ENCODE measurements at regions not wholly inside any gene's neighbourhood (a gene's known extent, or its start where the extent isn't known, plus 50 kb on each side); places are given as distances from the start of the nearest gene placed in this dataset.

- no peak for DNase-seq
Measured at GRCh38 chr9:91040371-91041215, 239.0 kb downstream of the SYK start.

DNA sequence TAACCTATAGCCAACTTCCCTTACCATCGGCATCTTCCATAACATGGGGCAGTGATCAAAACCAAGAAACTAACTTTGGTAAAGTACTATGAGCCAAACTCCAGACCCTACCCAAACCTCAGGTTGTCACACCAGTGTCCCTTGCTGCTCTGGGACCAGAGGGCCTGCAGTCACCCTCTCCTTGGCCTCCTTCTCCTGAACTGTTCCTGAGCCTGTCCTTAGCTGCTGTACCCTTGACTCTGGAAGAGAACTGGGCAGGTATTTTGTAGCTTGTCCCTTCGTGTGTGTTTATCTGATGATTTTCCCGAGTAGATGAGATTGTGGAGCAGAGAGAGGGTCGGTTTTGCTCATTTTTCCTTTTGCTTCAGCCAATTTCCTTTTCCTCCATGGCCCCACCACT is 240.4 kb downstream of the SYK start:
- no peak for DNase-seq

DNA sequence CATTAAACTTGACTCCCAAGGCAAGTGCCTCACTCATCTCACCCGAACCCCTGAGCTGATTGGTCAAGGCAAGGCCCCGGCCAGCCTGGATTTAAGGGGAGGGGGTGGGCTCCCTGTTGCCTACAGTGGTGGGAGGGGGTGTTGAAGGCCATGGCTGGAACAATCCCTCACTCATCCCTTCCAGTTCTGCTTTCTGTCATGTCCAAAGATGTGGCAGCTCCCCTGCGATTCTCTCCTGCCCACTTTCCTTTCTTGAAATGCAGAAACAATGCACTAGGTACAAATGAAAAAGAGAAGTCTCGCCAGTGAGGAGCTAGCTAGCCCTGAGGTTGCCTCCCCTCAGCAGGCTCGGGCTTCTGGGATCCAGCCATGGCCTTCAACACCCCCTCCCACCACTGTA is 240.9 kb downstream of the SYK start:
- DNase-seq, result no peak

DNA sequence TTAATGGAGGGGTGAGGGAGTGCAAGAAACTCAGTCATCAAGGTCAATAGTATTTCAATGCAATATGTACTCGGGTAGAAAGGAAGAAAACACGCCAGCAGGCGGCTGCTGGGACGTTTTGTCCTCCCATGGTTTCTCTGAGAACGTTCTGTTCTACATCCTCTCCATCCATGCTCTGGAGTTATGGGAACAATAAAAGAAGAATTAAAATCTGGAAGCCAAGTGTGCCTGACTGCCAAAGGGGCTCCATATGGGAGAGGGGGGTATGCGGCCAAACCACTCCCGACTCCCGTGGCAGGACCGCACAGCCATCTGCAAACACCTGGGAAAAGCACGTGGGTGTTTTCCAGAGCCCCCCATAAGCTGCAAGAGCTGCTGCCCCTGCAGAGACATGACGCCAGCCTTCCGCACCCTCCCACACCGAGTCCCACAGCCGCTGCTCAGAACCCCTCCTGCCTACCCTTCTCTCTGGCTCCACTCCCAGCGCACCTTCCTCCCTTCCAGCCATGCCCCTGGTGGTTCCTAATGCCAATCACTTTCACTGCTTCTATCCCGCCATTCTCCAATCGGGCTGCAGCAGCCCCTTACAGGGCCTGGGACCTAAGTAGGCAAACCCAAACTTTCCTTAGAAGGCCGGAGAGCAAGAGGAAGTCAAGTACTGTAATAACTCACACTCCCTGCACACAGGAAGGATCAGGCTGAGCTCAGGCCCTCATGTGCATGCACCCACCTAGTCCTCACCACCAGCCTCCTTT is 241.6 kb downstream of the SYK start:
- no peak for DNase-seq

DNA sequence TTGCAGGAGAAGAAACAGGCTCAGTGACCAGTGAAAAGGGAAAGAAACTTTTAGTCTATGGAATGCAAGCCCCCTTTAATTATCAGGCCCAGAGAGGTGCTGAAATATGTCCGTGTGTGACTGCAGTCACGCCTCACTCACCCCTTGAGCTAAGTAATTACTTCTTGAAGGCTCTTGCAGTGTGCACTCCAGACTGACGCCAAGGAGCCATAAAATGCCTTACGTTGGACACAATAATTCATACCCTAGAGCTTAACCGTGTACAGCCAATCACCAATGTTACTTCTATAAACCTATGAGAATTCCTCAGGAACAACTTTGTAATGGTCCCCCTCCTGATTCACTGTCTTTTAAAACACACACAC is 242.2 kb downstream of the SYK start:
- DNase-seq, result no peak

DNA sequence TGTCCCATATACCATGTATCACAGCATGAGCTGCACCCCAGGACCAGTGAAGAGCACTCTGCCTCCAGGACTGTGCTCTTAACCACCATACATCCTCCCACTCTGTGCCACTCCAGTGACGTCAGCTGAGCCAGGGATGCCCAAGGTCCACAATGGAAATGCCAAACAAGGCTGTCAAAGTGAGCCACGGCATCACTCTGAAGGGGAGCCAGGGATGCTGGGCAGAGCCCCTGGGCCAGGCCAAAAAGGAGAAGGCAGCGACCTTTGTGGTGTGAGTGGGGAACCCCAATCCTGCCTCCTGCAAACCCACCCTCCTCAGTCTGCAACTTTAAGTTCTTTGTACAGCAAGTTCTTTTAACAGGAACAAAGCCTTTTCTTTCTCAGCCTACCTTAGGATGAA is 242.7 kb downstream of the SYK start:
- DNase-seq, result no peak

GRCh38 chr9:91045041-91045440 is 243.4 kb downstream of the SYK start:
- no peak for DNase-seq

DNA sequence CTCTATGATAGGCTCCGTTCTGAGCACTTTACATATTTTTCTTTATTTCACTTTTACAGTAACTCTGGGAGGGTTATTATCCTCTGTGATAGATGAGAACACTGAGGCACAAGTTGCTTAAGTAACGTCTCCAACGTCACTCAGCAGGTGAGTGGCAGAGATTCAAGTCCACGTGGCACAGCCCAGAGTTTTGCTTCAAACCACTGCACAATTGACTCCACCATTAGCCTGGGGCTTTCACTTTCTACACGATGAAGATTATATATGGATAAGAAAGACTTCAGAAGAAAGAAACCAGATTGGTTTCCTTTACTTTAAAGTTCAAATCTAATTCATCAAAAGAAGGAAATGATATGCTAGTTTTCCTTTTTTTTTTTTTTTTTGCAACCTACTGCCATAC is 245.9 kb downstream of the SYK start:
- no peak for DNase-seq

- no peak for DNase-seq
Measured at GRCh38 chr9:91047993-91048607, 246.5 kb downstream of the SYK start.

- no peak for DNase-seq
Measured at GRCh38 chr9:91048749-91049148, 247.1 kb downstream of the SYK start.

DNA sequence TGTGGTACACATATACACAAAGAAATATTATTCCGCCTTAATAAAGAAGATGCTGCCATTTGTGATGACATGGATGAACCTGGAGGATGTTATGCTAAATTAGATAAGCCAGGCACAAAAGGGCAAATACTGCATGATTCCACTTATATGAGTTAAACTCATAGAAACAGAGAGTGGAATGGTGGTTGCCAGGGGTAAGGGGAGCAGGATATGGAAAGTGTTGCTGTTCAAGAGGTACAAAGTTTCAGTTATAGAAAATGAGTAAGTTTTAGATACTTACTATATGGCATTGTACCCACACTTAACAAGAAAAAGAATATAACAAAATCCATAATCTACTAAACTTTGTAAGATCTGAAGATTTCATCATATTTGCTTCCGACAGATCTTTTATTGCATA is 252.2 kb downstream of the SYK start:
- DNase-seq, result no peak

DNA sequence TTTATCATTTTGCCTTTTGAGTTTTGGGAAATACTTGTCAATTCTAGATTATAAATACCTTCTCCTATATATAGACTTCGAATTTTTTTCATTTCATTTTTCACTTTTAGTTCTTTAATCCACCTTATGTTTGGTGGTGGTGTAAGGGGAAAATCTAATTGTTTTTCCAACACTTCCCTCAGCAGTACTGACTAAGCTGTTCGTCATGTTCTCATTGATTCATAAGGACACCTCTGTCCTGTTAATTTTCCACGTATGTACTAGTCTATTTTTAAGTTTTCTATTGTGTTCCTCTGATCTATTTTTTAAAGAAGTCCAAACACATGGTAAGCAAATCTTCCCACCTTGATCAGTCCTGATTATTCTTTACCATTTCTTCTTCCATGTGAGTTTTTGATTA is 254.2 kb downstream of the SYK start:
- no peak for DNase-seq

DNA sequence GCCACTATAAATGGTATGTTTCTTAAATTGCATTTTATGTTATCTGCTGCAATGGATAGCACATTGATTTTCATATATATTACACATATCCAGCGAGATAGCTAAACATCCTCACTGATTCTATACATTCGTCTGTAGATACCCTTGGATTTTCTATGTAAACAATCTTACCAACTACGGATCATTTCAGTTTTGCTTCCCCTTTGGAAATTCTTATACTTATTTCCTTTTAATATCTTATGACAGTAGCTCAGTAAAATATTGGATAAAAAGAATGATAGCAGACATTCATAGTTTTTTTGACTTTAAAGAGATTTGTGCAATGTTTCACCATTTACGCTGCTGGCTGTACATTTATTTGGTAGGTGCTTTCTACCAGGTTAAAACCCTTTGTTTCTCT is 254.9 kb downstream of the SYK start:
- DNase-seq, result no peak

- no peak for DNase-seq
Measured at GRCh38 chr9:91056917-91057316, 255.3 kb downstream of the SYK start.

DNA sequence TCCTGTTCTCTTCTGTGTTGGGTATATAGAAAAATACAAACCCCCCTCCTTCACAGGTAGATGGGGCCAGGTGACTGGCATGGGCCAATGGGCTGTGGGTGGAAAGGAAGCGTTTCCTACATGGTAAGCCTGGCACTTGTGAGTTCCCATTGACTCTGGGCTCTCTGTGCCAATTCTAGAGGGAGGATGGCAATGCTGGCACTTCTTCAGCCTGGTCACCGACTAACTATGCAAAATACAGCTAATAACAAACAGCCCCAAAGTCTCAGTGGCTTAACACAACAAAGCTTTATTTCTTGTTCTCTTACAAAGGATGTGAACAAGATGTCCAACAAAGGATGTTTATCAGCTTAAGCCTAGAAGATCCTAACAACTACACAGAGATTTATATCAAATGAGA is 258.1 kb downstream of the SYK start:
- no peak for DNase-seq

GRCh38 chr9:91060520-91061343 is 259.1 kb downstream of the SYK start:
- peak; percentile 8 for DNase-seq

- DNase-seq, result no peak
Measured at GRCh38 chr9:91061506-91061905, 259.9 kb downstream of the SYK start.

DNA sequence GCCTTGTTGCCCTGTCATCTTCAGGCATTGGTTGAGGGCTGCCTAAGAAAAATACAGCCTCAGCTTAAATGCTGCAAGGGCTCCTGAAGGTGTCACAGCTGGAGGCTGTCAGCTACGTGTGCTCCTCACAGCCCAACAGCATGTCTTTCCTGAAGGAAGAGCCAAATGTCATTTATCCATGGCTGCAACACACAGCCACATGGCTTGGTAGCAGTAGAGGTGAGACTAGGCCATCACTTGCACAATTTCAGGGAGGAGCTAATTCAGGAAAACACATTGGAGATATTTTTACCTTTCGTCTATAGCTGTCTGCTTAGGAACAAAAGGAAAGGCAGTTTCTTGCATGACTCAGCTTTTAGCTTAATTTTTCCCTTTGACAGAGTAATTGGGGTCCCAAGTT is 260.7 kb downstream of the SYK start:
- DNase-seq, result no peak

DNA sequence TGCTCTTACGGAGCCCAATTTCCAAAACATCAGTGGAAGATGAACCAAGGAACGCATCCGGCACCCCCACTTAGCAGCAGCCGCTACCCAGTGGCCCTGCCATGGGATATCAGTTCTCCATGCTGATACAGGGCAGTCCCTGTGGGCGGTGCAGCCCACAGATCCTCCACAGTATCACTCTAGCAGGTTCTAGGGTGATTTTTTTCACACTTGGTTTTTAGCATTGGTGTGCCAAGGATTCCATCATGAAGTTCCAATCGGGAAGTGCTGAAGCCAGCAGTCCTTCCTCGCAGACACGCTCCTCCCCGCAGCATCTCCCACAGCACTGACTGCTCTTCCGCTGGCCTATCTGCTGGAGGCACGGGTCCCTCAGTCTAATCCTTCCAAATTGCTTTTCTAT is 261.9 kb downstream of the SYK start:
- DNase-seq, result no peak

DNA sequence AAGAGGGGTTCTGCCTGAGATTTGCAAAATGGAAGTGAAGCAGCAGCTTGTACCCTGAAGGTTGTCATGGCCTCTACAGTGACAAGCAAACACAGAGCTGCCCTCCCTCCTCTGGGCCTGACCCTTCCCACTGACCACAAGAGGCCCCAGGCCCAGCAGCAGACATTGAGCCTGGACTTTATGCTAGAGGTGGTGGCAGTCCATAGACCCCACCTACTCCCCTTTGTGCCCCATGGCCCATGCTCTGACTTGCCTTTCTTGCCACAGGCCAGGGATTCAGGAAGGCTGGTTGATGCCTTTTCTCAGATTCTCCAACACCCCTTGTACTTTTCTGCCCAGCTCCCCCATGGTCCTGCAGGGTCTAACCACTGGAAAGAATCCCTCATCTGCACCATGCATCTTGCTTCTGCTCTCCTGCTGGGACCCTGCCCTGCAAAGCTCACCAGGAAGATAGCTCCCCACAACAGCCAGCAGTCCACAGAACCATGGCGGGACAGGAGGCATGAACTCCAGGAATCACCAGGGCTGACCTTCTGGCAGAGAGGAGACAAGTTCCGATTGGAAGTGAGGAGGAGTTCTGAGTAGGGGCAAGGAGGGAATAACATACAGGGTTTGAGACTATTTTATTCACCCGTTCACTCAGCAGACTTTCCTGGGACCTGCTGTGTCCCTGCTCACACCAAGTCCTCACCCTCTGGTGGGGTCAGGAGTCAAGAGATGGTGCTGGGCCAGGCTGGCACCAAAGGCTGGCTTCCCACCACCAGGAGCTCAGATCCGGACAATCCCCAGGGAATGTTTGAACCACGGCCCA is 263.8 kb downstream of the SYK start:
- DNase-seq, result no peak

DNA sequence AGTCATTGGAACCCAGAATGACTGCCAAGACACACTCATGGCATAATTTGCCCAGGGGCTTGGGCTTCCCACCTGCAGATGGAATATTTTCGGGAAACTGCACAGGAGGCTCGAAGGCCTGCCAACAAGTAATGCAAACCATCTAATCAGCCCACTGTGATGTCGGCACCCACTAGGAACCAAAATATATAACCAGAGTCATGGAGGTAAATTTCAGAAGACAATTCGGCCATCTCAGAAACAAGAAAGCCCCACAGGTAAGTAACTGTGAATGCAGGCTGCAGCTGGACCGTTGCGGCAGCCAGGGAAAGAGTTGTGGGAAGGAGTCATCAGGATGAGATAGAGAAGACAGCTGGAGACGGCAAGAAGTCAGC is 264.4 kb downstream of the SYK start:
- no peak for DNase-seq
